Testis (tissue), 2 donors: ENCODE measurements at regions not wholly inside any gene's neighbourhood (a gene's known extent, or its start where the extent isn't known, plus 50 kb on each side); places are given as distances from the start of the nearest gene placed in this dataset.

Experiments
- DNase-seq: peaks from one replicate; pipeline ENCODE4 v3.0.0-alpha.2; 2019
- H3K27ac ChIP-seq, 2 donors: fragments of 200-600 bp; sonication (generic); one replicate each; pipeline ENCODE4 v1.5.1; 2019
- H3K27me3 ChIP-seq: fragments of 200-600 bp; sonication (generic); one replicate; pipeline ENCODE4 v1.5.1; 2019
- H3K36me3 ChIP-seq: fragments of 200-600 bp; sonication (generic); one replicate; pipeline ENCODE4 v1.5.1; 2017; ENCODE audit warnings: low read depth; ENCODE audit errors: missing control alignments
- H3K4me1 ChIP-seq: fragments of 200-600 bp; sonication (generic); one replicate; pipeline ENCODE4 v1.5.1; 2019
- H3K4me3 ChIP-seq, 2 donors: fragments of 200-600 bp; sonication (generic); one replicate each; pipeline ENCODE4 v1.5.1; 2017 to 2019
- H3K9me3 ChIP-seq: fragments of 200-600 bp; sonication (generic); one replicate; pipeline ENCODE4 v1.5.1; 2017
- CTCF ChIP-seq, 3 experiments: fragments of 450-650 bp in 2 of 3; fragments of 200-600 bp in 1 of 3; sonication (generic) in 1 of 3; IDR thresholded peaks; one replicate each; pipeline ENCODE4 v1.5.1; 2016 to 2019; ENCODE audit warnings: antibody characterized with exemption in 3 of 3, mild to moderate bottlenecking in 2 of 3, moderate library complexity in 1 of 3
- POLR2A ChIP-seq: fragments of 450-650 bp; IDR thresholded peaks from one replicate; pipeline ENCODE4 v1.6.1; 2017; ENCODE audit warnings: antibody characterized with exemption, mild to moderate bottlenecking, moderate library complexity
- WGBS, 2 donors: methylation state at CpG; one replicate each; pipeline ENCODE4 v1.1.5; 2018; 5-methylcytosine and 5-hydroxymethylcytosine counted together
- intact Hi-C: fragments of 100-400 bp; cut with DNase I; formaldehyde crosslinking; loops from one replicate; pipeline ENCODE4 v1.15.1; 2023; ENCODE audit warnings: low total_unique reads

GRCh38 chr2:198385856-198386255 is 581.5 kb downstream of the PLCL1 start:
- no peak for TF ChIP-seq CTCF (IDR thresholded peaks at IDR 0.05)
- TF ChIP-seq POLR2A: no peak
- Histone ChIP-seq H3K36me3 (no peaks in the 10 kb centered on the region), H3K27ac (no peak overlapping the region), H3K4me1 (no peaks in the 10 kb centered on the region), H3K27me3 (no peaks in the 10 kb centered on the region), H3K4me3 (no peak overlapping the region), H3K9me3 (no peaks in the 10 kb centered on the region)
- no peak for DNase-seq
- intact Hi-C loops: no loop called here
- WGBS, 2 donors: 86 to 89% methylated on average over 1 of the region's 1 CpG

GRCh38 chr2:198385326-198385725 is 580.9 kb downstream of the PLCL1 start:
- TF ChIP-seq CTCF (IDR thresholded peaks at IDR 0.05): no peak
- TF ChIP-seq POLR2A: no peak
- H3K36me3 ChIP-seq: no peaks in the 10 kb centered on the region
- H3K27ac ChIP-seq: no peak overlapping the region
- H3K27me3 ChIP-seq: no peaks in the 10 kb centered on the region
- WGBS, 2 donors: 59 to 79% methylated on average over 4 of the region's 4 CpGs
- H3K9me3 ChIP-seq: no peaks in the 10 kb centered on the region
- no peak for DNase-seq
- intact Hi-C loops: no loop called here
- H3K4me1 ChIP-seq: no peaks in the 10 kb centered on the region
- H3K4me3 ChIP-seq: no peak overlapping the region

GRCh38 chr2:198383392-198383791 is 579.0 kb downstream of the PLCL1 start:
- Histone ChIP-seq H3K27ac (no peak overlapping the region), H3K9me3 (no peaks in the 10 kb centered on the region), H3K36me3 (no peaks in the 10 kb centered on the region), H3K4me1 (no peaks in the 10 kb centered on the region), H3K4me3 (no peak overlapping the region), H3K27me3 (no peaks in the 10 kb centered on the region)
- intact Hi-C loops: no loop called here
- TF ChIP-seq POLR2A (no peak), CTCF (IDR thresholded peaks at IDR 0.05) (no peak)
- no peak for DNase-seq

GRCh38 chr2:198382811-198383210 is 578.4 kb downstream of the PLCL1 start:
- H3K27me3 ChIP-seq: no peaks in the 10 kb centered on the region

More at GRCh38 chr2:198382811-198383210, 578.4 kb downstream of the PLCL1 start:
- H3K36me3 ChIP-seq: no peaks in the 10 kb centered on the region
- H3K4me3 ChIP-seq: no peak overlapping the region
- H3K9me3 ChIP-seq: no peaks in the 10 kb centered on the region
- no peaks in the 10 kb centered on the region for H3K4me1 ChIP-seq
- no peak for DNase-seq
- TF ChIP-seq POLR2A (no peak), CTCF (IDR thresholded peaks at IDR 0.05) (no peak)
- intact Hi-C loops: no loop called here
- H3K27ac ChIP-seq: no peak overlapping the region
